HepG2 (cell line): ENCODE measurements at regions not wholly inside any gene's neighbourhood (a gene's known extent, or its start where the extent isn't known, plus 50 kb on each side); places are given as distances from the start of the nearest gene placed in this dataset.
"Not testable (repeated sequence)": the region's sequence is repeated elsewhere in the genome, so short reads cannot be mapped to it uniquely, and the experiment has no call there.

Source experiments
- ATAC-seq: fragments of 200-7000 bp; cut with Tn5 transposase; 3 replicates; pipeline ENCODE4 v1.9.1; 2020; ENCODE audit warnings: mild to moderate bottlenecking, moderate library complexity
- BruUV-seq: library from RNA; stranded (reverse); fragments of 400-500 nt; replicated peaks from 2 replicates; lab custom pipeline; 2021; lab: Mats Ljungman, UMichigan
- CTCF ChIA-PET: fragments of 300-600 bp; formaldehyde crosslinking; extraction: SDS; loops from one replicate; lab custom pipeline; 2021; ENCODE audit warnings: low total read pairs, inconsistent platforms, low intra/inter-chr PET ratio; lab: Yijun Ruan, JAX
- POLR2A ChIA-PET: fragments of 350-600 bp; sonication (Branson Sonifier 250); formaldehyde crosslinking; loops from one replicate; lab custom pipeline; 2020; ENCODE audit warnings: antibody characterized with exemption, inconsistent platforms; lab: Yijun Ruan, JAX
- DNase-seq: peaks from one replicate; pipeline ENCODE4 v3.0.0-alpha.2; 2015; ENCODE audit warnings: low spot score
- FAIRE-seq: peaks from 3 replicates; lab custom pipeline; 2011; peaks lifted over from hg19 to GRCh38; lab: Jason Lieb, UNC
- H2AFZ ChIP-seq: one replicate; pipeline ENCODE4 v1.6.1; 2011; ENCODE audit warnings: low read length, inconsistent platforms
- H3K27ac ChIP-seq: fragments of 300-600 bp; 3 replicates; pipeline ENCODE4 v1.8.0; 2011; ENCODE audit warnings: mixed run types, mild to moderate bottlenecking, mixed read lengths, low read length, inconsistent platforms; ENCODE audit not compliant: insufficient read depth; ENCODE audit errors: extremely low read length
- H3K27me3 ChIP-seq, 2 experiments: fragments of 200-600 bp in 1 of 2; 2 replicates in 1 of 2; 3 replicates in 1 of 2; pipeline versions ENCODE4 v1.6.0 to v1.8.0; 2011; ENCODE audit warnings: low read length in 2 of 2, mild to moderate bottlenecking in 2 of 2, moderate library complexity in 2 of 2, inconsistent platforms in 1 of 2; ENCODE audit not compliant: insufficient read depth in 2 of 2, control insufficient read depth in 1 of 2
- H3K36me3 ChIP-seq, 2 experiments: fragments of 200-600 bp in 1 of 2; replicated peaks in 1 of 2; 2 replicates in 1 of 2; 3 replicates in 1 of 2; pipeline versions ENCODE4 v1.5.1 to v1.8.0; 2011; ENCODE audit warnings: low read length in 2 of 2, inconsistent platforms in 1 of 2; ENCODE audit not compliant: insufficient read depth in 2 of 2, control insufficient read depth in 1 of 2
- H3K4me1 ChIP-seq: 2 replicates; pipeline ENCODE4 v1.5.1; 2012; ENCODE audit warnings: low read length, inconsistent platforms; ENCODE audit not compliant: insufficient read depth
- H3K4me2 ChIP-seq: 2 replicates; pipeline ENCODE4 v1.6.0; 2011; ENCODE audit warnings: low read depth, low read length, inconsistent platforms
- H3K4me3 ChIP-seq, 3 experiments: fragments of 200-600 bp in 1 of 3; sonication (generic), shearing (Covaris generic) in 1 of 3; replicated peaks in 1 of 3; 2 replicates each; pipeline ENCODE4 v1.5.1; 2011 to 2016; ENCODE audit warnings: low read length in 3 of 3, inconsistent platforms in 2 of 3, low read depth in 2 of 3, mild to moderate bottlenecking in 2 of 3, control low read depth in 1 of 3, mixed read lengths in 1 of 3; ENCODE audit not compliant: insufficient read depth in 1 of 3
- H3K79me2 ChIP-seq: one replicate; pipeline ENCODE4 v1.6.1; 2011; ENCODE audit warnings: low read length, inconsistent platforms; ENCODE audit not compliant: insufficient read depth
- H3K9ac ChIP-seq: 2 replicates; pipeline ENCODE4 v1.6.0; 2011; ENCODE audit warnings: mild to moderate bottlenecking, low read depth, low read length, inconsistent platforms; ENCODE audit not compliant: insufficient read depth
- H3K9me3 ChIP-seq: 2 replicates; pipeline ENCODE4 v1.5.1; 2012; ENCODE audit warnings: mild to moderate bottlenecking, low read length
- H4K20me1 ChIP-seq: 2 replicates; pipeline ENCODE4 v1.6.0; 2011; ENCODE audit warnings: inconsistent platforms, mild to moderate bottlenecking, low read length, moderate library complexity; ENCODE audit not compliant: insufficient read depth
- U2AF2 ChIP-seq: fragments of 200-400 bp; formaldehyde crosslinking; IDR thresholded peaks from 2 replicates; pipeline ENCODE4 v1.6.1; 2017; ENCODE audit warnings: low read depth, mild to moderate bottlenecking, low read length
- ZNF253 ChIP-seq: sonication (generic); formaldehyde crosslinking; IDR thresholded peaks from 2 replicates; pipeline ENCODE4 v1.8.0; 2022; ENCODE audit warnings: mild to moderate bottlenecking, missing genetic modification reagents, borderline replicate concordance
- ZNF367 ChIP-seq: sonication (generic); formaldehyde crosslinking; IDR thresholded peaks from 2 replicates; pipeline ENCODE4 v1.4.0; 2020; ENCODE audit warnings: missing genetic modification reagents, borderline replicate concordance
- WGBS: methylation state at CpG from one replicate; pipeline ENCODE4 v1.1.6; 2017; ENCODE audit warnings: low lambda C conversion rate; 5-methylcytosine and 5-hydroxymethylcytosine counted together
- in situ Hi-C: cut with HindIII; loops from 2 replicates; pipeline ENCODE4 v1.10.0; 2017; ENCODE audit warnings: low pct_unique_long_range_greater_than_20kb; ENCODE audit not compliant: extremely low pct_ligation_motif_present
- intact Hi-C: fragments of 100-400 bp; cut with micrococcal nuclease; formaldehyde crosslinking; loops from one replicate; pipeline ENCODE4 v1.10.0; 2022; ENCODE audit not compliant: unreplicated experiment

DNA sequence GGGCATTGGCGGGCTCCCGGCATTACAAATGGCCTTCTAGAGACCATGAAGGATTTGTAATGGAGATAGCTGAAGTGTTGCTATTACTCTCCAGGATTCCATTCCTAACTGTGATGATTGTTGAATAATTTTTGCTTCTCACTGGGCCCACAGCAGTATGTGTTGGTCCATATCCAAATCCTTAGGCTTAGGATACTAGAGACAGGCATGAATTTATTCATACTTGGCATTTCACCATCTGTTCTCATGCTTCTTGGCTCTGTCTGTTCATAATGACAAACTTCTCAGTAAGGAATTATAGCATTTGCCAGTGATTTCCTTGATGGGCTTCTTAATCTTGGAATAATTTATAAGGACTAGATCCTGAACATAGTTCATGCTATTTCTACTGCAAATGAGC, 832.9 kb downstream of the C12orf50 start:
- Histone ChIP-seq H3K4me1 (no peaks in the 10 kb centered on the region), H4K20me1 (no peaks in the 10 kb centered on the region), H3K9me3 (peaks cover 37% of the 10 kb centered on the region), H3K27me3 (no peaks in the 10 kb centered on the region), H2AFZ (no peak overlapping the region), H3K4me2 (no peak overlapping the region), H3K36me3 (no peaks in the 10 kb centered on the region), H3K79me2 (no peaks in the 10 kb centered on the region), H3K9ac (no peak overlapping the region)
- intact Hi-C loops, result no loop called here
- ATAC-seq (no peak), DNase-seq (no peak)
- CTCF ChIA-PET, result no interaction called here
- no TSS peak for BruUV-seq
- no peak for TF ChIP-seq ZNF367 (CRISPR knock-in tag)
- TF ChIP-seq ZNF253 (CRISPR knock-in tag), result no peak
- TF ChIP-seq U2AF2, result no peak
- TF ChIP-seq, all 625 proteins: peak for 0
- in situ Hi-C loops, result no loop called here
- no peak for FAIRE-seq
- WGBS, result 84% methylated on average over 2 of the region's 2 CpGs
- Histone ChIP-seq H3K27ac (no peak overlapping the region), H3K4me3 (no peak overlapping the region)
- POLR2A ChIA-PET, result no interaction called here

DNA sequence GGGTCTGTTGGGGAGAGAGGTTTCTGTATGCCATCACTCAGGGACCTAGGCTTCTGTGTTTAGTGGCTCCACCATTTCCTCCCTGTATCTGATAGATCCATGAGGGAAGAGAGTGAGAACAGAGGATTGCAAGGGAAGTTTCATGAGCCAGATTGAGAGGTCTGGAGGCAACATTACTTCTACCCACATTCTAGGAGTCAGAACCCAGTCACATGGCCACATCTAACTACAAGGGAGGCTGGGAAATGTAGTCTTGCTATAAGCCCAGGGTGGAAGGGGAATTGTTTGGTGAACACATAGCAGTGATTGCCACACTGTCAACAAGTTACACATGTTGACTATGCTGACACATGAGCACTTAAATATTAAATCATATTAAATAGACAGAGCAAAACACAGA, 834.8 kb downstream of the C12orf50 start:
- H3K27me3 ChIP-seq, H3K4me1 ChIP-seq, H3K4me3 ChIP-seq, H3K27ac ChIP-seq, BruUV-seq, H3K4me2 ChIP-seq, POLR2A ChIA-PET, H3K36me3 ChIP-seq, CTCF ChIA-PET, in situ Hi-C loops, H4K20me1 ChIP-seq, ATAC-seq, H3K9ac ChIP-seq, H2AFZ ChIP-seq, DNase-seq, FAIRE-seq, intact Hi-C loops, H3K79me2 ChIP-seq: not testable (repeated sequence)
- H3K9me3 ChIP-seq, result peaks cover 33% of the 10 kb centered on the region
